DOHH2 (cell line): ENCODE measurements at regions not wholly inside any gene's neighbourhood (a gene's known extent, or its start where the extent isn't known, plus 50 kb on each side); places are given as distances from the start of the nearest gene placed in this dataset.

Source experiments
- CTCF ChIP-seq: fragments of 200-600 bp; sonication (generic); IDR thresholded peaks from one replicate; pipeline ENCODE4 v1.5.1; 2014; ENCODE audit warnings: antibody characterized with exemption, mild to moderate bottlenecking, low read depth, low read length; ENCODE audit not compliant: poor library complexity, severe bottlenecking
- EZH2phosphoT487 ChIP-seq: fragments of 200-600 bp; sonication (generic); IDR thresholded peaks from 2 replicates; pipeline ENCODE4 v1.6.1; 2017; ENCODE audit warnings: borderline replicate concordance, mild to moderate bottlenecking, antibody characterized with exemption, low read length, moderate library complexity, mixed read lengths

GRCh38 chr6:141131616-141132015, 1001.1 kb upstream of the GJE1 start:
- TF ChIP-seq CTCF (no peak), EZH2phosphoT487 (no peak)
